HG03060 (cell line): ENCODE measurements at regions not wholly inside any gene's neighbourhood (a gene's known extent, or its start where the extent isn't known, plus 50 kb on each side); places are given as distances from the start of the nearest gene placed in this dataset.

ENCODE experiments used
- ATAC-seq: cut with Tn5 transposase; IDR thresholded peaks from one replicate; pipeline ENCODE4 v1.9.1; 2021; ENCODE audit warnings: low read depth, moderate number of reproducible peaks; ENCODE audit not compliant: unreplicated experiment

- ATAC-seq: no peak
These were observed 235.4 kb upstream of the TAS2R1 start for GRCh38 chr5:9865574-9865973.

DNA sequence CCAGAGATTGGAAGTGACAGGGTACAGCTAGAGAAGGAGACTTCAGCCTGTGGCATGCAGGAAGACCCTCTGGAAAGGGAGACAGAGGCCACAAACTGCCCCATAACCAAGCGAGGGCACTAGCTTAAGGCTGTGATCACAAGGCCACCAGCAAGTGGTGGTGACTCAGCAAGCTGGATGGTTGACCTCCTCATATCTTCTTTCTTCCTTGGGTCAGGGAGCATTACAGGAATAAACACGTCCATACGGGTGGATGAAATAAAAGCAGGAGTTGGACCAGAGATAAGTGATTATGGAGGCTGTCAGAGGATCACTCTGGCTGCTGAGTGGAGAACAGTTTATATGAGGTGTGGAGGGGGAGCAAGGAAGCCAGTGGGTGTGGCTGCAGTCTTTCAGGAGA lies 234.6 kb upstream of the TAS2R1 start:
- ATAC-seq: no peak

- no peak for ATAC-seq
These were observed 233.3 kb upstream of the TAS2R1 start for GRCh38 chr5:9863486-9863885.

DNA sequence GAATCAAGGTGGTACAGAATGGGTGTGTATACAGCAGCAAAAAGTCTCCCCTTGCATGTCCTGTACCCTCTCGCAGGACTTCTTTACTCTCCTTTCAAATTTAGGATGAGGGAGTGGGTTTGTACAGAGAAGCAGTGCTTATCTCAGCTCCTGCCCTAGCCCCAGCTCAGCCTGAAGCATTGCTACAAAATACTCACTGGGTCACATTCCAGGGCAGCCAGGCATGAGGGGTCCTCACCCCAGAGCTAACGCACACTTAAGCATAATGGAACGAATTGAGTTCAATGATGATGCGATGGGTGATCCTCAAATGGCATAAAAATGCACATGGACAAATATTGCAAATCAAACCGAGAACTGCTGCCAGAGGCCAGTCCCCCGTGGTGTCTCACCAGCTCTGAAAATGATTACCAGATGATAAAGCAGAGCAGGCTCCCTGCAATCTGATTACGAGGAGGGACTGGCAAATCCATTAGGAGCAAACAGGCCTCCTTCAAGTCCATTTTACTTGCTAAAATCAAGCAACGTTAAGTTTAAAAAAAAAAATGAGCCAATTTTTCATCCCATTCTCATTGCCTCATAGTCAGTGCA lies 231.6 kb upstream of the TAS2R1 start:
- no peak for ATAC-seq

GRCh38 chr5:9859808-9860207 lies 229.7 kb upstream of the TAS2R1 start:
- ATAC-seq: no peak

DNA sequence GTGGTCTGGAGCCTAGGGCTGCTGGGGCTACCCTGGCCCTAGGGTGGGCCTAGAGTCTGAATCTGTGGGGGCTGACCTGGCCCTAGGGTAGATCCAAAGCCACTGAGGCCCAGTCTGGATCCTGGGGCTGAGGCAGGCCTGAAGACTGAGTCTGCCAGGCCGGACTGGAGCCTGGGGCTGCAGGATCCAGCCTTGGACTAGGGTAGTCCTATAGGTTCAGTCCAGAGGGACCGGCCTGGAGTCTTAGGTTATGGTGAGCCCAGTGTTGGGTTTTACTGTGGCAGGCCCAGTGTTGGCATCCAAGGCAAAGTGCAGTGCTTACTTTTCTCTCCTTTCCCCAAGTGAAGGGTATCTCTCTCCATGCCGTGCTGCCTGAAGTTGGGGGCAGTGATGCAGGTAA lies 227.9 kb upstream of the TAS2R1 start:
- ATAC-seq: no peak

DNA sequence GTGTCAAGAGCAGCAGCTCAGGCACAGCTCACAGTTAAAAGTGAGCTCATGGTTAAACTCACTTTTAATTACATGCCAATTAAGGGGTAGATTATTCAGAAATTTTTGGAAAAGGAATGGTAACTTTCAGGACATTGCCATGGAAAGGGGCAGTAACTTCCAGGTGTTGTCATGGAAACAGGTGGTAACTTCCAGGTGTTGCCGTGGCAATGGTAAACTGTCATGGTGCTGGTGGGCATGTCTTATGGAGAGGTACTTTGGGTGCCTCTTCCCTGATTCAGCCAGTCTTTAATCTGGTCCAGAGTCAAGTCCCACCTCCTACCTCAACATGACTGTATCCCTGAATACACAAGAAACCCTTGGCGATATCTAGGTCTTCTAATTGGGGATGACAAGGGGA lies 223.2 kb upstream of the TAS2R1 start:
- no peak for ATAC-seq

DNA sequence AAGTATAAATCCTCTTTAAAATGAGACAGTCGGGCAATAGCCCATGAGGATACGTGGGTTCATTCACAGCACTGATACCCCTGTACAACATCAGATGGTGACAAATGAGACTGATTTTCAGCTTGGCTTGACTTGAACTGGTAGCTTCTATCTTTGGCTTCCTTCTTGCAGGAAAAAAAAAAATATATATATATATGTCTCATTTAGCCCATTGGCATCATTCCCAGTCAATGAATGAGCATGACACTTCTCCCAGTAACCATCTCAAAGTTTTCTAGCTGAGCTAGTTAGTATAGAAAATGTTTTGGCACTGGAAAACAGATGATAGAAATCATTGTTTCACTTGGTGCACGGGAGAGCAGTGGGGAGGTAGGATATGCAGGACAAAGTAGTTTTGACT lies 222.5 kb upstream of the TAS2R1 start:
- ATAC-seq: no peak

DNA sequence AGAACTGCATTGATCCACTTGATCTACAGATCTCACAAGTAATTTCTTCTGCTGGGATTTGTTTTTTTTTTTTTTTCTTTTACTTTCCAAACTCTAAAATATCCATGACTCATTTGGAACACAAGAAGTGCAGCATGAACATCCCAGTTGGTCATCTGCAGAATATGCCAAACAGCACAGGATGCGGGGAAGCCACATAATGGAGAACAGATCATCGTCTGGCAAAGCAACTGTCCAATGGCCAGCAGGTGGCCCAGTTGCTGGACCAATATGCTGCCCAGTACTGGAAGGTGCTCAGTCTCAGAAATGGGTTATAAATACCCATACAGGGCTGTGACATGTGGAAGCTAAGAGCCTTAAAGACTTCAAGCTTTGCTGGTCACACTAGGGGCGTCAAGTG lies 221.3 kb upstream of the TAS2R1 start:
- no peak for ATAC-seq

- no peak for ATAC-seq
These were observed 220.3 kb upstream of the TAS2R1 start for GRCh38 chr5:9850456-9850855.

- ATAC-seq: no peak
These were observed 217.5 kb upstream of the TAS2R1 start for GRCh38 chr5:9847631-9848030.

DNA sequence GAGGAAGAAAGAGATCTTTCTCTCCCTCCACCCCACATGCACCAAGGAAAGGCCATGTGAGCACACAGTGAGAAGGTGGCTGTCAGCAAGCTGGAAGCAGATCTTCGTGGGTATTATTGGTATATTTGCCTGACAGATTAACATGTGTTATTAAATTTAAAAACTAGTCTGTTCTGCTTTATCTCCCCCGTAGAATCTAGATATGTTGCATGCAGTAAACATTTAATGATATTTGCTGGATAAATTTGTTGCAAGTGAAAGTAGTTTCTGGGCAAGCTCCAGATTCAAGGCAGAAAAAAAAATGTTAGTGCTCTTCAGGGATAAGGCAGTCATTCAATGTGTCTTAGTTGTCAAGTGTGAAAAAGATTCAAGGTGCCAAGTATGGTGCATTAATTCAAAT lies 215.0 kb upstream of the TAS2R1 start:
- ATAC-seq: no peak

GRCh38 chr5:9841516-9842170 lies 211.5 kb upstream of the TAS2R1 start:
- ATAC-seq: no peak

GRCh38 chr5:9838916-9839315 lies 208.8 kb upstream of the TAS2R1 start:
- ATAC-seq: no peak

GRCh38 chr5:9834871-9835770 lies 205.0 kb upstream of the TAS2R1 start:
- no peak for ATAC-seq

- ATAC-seq: no peak
These were observed 203.7 kb upstream of the TAS2R1 start for GRCh38 chr5:9833871-9834270.

- ATAC-seq: no peak
These were observed 202.8 kb upstream of the TAS2R1 start for GRCh38 chr5:9832921-9833320.

DNA sequence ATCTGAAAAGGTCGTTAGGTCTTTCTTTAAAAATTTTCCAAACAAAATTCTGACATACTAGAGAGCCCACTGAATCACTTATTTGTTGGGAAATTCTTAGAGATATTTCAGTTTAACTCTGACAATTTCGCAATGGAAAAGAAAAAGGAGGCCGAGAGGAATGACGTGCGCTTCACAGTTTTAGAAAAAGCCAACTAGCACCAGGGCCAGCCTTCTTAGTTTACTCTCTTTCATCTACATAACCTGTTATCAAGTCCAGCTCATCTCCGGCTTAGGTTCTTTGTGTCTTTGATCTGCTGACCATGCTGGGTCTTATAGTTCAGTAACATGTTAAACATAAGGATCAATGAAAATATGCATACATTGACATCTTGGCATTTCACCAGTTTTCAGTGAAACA lies 201.7 kb upstream of the TAS2R1 start:
- ATAC-seq: no peak

DNA sequence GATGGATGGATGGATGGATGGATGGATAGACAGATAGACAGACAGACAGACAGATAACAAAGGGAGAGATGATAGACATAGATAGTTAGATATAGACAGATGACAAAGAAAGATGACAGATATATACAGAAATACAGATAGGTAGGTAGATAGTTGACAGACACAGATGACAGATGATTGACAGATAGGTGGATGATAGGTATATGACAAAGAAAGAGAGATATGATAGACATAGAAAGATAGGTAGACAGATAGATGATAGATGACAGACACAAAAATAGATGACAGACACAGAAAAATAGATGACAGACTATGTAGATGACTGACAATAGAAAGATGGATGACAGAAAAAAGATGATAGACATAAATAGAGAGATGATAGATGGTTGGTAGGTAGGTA lies 200.0 kb upstream of the TAS2R1 start:
- no peak for ATAC-seq

- ATAC-seq: no peak
These were observed 199.5 kb upstream of the TAS2R1 start for GRCh38 chr5:9829621-9830020.

- no peak for ATAC-seq
These were observed 190.7 kb upstream of the TAS2R1 start for GRCh38 chr5:9820691-9821449.
